B cell (primary cell): ENCODE measurements at regions not wholly inside any gene's neighbourhood (a gene's known extent, or its start where the extent isn't known, plus 50 kb on each side); places are given as distances from the start of the nearest gene placed in this dataset.

ENCODE experiments used
- EZH2 ChIP-seq: IDR thresholded peaks from 2 replicates; pipeline ENCODE4 v1.6.1; 2012; ENCODE audit warnings: borderline replicate concordance, low read depth, mild to moderate bottlenecking, moderate library complexity, low read length; ENCODE audit not compliant: insufficient read depth, poor library complexity, severe bottlenecking
- TF ChIP-seq, protein P1 (sequence below): fragments of 200-600 bp; IDR thresholded peaks from one replicate; pipeline ENCODE4 v1.8.0; 2022; ENCODE audit warnings: antibody characterized with exemption, mild to moderate bottlenecking

- TF ChIP-seq, protein P1, sequence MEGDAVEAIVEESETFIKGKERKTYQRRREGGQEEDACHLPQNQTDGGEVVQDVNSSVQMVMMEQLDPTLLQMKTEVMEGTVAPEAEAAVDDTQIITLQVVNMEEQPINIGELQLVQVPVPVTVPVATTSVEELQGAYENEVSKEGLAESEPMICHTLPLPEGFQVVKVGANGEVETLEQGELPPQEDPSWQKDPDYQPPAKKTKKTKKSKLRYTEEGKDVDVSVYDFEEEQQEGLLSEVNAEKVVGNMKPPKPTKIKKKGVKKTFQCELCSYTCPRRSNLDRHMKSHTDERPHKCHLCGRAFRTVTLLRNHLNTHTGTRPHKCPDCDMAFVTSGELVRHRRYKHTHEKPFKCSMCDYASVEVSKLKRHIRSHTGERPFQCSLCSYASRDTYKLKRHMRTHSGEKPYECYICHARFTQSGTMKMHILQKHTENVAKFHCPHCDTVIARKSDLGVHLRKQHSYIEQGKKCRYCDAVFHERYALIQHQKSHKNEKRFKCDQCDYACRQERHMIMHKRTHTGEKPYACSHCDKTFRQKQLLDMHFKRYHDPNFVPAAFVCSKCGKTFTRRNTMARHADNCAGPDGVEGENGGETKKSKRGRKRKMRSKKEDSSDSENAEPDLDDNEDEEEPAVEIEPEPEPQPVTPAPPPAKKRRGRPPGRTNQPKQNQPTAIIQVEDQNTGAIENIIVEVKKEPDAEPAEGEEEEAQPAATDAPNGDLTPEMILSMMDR = no peak
- TF ChIP-seq EZH2 = no peak
Observed at GRCh38 chr2:67669168-67669567, 272.0 kb downstream of the ETAA1 start.
